Stimulated activated CD8-positive, alpha-beta memory T cell treated with anti-CD3 and anti-CD28 coated beads, Interleukin-7, amount 100 ng/mL, for 1 hour (primary cell): ENCODE measurements at regions not wholly inside any gene's neighbourhood (a gene's known extent, or its start where the extent isn't known, plus 50 kb on each side); places are given as distances from the start of the nearest gene placed in this dataset.

Experiments
- DNase-seq, 2 donors: peaks; one replicate each; pipeline ENCODE4 v3.0.0-alpha.2; 2020; ENCODE audit warnings: low read depth in 2 of 2

DNA sequence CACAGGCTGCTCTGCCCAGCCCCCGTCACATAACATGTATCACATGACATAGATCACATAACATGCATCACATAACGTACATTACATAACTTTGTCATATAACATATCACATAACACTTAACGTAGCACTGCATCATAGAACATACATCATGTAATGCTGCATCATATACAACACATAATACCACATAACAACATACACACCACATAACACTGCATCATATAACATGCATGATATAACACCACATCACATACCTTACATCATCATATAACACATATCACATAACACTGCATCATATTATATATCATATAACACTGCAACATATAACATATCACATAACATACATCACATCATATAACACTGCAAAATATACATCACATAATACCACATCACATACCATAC, 83.8 kb downstream of the AXIN2 start:
- DNase-seq = no peak

DNA sequence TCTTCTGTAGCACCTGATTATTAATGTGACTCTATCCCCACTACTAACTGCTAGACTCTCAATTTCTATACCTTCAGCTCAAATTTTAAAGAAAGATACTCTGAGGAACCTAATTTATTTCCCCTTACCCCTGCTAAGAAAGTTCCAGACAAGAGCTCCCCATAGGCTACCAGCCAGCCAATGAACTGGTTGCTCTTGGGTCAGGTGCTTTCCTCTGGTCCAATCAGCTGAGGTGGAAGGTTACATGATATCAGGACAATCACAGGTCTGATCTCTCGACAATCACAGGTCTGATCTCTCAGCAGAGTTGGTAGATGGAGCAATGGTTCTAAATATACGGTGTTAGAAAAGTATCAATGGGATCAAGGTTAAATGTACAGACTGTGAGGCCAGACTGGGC, 86.8 kb downstream of the AXIN2 start:
- no peak for DNase-seq

DNA sequence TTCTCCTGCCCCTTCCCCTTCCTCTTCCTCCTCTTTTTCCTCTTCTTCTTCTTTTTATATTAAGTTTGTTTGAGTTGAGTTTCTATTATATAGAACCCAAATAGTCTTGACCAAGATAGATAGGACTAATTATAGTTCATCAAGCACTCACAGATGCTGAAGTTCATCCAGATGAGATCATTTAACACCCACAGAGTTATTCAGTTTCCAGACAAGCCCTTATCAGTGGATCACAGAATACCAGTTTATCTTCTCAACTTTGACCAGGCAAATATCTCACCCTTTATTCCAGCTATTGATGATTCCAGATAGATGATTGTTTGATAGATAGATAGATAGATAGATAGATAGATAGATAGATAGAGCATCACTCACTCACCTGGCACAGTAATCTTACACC, 87.5 kb downstream of the AXIN2 start:
- DNase-seq = no peak

DNA sequence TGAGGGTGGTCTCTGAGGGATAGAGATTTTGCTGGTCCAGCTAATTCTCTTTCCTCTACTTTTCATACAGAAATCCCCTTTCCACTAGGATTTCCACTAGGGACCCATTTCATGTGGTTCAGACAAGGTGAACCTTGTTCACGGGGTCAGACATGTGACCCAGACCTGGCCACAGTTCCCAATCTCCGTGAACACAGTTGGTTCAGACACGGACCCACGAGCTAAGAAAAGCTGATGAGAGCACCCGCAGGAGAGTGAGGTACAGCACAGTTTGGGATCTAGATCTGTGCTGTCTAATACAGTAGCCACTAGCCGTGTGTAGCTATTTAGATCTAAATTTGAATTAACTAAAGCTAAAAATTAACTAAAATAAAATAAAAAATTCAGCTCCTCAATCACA, 88.1 kb downstream of the AXIN2 start:
- DNase-seq = no peak

DNA sequence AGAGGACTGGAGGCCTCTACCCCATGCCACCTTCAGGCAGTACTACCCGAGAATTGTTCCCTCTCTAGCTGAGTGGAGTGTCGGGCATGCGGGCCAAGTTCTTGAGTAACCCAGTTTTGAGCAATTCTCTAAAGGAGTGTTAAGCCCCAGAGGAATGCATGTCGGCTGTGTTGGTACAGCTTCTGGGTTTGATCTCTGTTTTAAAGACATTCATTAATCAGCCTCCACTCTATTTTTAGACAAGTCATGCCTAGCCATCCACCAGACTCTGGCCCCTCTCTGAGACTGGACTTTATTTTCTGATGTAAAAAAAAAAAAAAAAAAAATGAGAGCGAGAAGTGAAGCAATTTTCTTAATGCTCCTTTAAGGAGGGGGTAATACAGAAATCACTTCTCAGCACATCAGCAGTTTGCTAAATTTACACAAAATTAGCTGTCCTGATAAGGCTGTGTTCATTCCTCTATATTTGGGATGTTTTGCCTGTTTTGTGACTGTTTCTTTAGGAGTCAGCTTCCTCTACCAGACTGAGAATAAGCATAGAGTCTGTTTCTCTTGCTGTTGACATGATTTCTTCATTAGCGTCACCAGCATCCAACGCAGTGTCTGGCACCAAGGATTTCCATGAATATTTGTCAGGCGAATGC, 88.7 kb downstream of the AXIN2 start:
- DNase-seq = no peak

DNA sequence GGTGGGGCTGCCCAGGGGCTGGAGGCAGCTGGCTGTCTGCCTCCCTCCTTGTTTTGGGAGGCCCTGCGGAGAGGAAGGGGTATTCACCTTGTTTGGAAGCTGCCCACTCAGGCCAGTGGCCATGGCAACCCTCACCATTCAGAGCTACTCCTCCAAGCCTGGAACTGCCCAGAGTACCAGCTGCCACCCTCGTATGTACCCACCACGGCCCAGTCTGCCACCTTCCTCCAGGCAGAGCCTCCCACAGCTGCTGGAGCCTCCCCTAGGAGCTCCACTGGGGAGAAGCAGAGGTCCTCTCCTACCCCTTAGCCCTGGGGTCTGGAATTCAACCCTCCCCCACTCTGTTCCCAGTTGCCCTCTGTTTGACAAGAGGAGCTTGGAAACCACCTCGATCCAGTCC, 90.7 kb downstream of the AXIN2 start:
- no peak for DNase-seq

DNA sequence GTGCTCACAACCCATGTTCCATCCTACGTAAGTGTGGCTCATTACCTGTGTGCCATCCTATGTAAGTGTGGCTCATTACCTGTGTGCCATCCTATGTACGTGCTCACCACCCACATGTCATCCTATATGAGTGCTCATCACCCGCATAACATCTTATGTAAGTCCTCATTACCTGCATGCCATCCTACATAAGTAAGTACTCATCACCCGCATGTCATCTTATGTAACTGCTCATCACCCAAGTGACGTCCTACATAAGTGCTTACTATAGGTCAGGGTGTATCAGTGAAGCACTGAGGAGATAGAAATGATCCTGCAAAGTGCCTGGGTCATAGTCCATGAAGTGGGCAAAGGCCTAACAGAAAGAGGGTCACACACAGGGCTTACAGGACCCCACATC, 93.1 kb downstream of the AXIN2 start:
- no peak for DNase-seq

DNA sequence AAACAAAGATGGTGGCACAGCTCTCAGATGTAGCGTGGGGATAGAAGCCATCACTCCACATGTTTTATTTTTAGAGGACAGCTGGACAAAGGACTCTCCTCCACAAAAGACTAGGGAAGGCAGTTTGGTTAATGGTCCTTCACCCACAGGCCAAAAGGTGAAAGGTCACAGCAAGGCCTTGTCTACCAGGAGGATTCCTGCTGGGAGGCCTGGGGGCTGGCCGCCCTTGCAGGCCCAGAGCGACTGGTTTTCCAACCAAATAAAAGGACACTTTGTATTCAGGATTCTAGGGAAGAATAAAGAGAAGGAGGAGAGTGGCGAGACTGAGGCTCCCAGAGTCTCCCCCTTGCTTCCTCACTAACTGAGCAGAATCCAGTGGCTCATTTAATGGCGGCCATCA, 94.3 kb downstream of the AXIN2 start:
- no peak for DNase-seq

DNA sequence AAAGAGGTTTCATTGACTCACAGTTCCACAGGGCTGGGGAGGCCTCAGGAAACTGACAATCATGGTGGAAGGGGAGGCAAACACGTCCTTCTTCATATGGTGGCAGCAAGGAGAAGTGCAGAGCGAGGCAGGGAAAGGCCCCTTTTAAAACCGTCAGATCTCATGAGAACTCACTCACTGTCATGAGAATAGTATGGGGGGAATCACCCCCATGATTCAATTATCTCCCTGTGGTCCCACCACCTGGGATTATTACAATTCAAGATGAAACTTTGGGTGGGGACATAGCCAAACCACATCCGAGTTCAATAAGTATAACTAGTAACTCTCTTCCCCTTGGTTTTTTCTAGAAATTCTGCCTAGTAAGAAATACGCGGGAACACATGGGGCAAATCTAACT, 94.9 kb downstream of the AXIN2 start:
- no peak for DNase-seq

DNA sequence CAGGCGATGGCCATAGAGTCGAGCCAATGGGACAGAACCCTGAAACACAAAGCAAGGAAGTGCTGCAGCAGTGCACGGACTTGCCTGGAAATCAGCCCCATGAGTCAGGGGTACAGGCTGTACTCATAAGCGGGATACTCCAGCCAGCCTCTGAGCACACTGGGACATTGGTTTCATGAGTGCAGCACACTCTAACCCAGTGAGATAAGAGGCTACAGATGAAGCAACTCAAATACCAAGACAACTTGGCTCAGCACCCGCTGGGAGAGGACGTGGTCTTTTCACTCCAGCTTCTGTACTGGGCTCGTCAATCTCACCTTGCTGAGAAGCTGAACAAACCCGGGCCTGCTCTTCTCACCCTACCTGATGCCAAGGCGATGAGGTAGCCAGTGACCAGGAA, 98.2 kb downstream of the AXIN2 start:
- no peak for DNase-seq

DNA sequence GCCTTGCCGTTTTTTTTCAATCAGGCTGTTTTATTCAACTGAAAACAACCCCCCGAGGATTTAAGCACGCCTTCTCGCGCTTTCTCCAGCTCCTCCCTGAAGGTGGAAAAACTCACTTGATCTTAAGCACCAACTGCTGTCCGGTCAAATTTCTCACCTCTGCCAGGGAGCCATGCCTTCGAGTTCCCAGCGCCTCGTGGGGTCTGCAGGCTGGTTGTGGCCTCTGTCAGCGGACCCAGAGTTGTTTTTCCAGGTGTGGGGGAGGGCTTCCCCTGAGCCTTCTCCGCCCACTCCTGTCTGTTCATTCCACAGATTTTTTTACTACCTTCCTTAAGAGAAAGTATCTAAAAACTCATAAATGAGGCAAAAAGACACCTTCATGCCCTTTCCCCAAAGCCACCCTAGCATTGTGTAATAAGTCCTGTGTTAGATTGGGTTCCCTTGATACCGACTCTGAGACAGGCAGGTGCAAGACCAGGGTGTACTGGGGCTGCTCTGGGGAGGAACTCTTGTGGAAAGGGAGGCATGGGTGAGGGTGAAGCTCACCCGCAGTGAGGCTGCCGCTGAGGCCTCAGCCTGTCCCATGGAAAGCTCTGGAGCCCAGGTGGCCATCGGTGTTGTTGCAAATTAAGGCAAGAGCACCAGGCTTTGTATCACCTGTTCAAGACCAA, 101.6 kb downstream of the AXIN2 start:
- DNase-seq = no peak

DNA sequence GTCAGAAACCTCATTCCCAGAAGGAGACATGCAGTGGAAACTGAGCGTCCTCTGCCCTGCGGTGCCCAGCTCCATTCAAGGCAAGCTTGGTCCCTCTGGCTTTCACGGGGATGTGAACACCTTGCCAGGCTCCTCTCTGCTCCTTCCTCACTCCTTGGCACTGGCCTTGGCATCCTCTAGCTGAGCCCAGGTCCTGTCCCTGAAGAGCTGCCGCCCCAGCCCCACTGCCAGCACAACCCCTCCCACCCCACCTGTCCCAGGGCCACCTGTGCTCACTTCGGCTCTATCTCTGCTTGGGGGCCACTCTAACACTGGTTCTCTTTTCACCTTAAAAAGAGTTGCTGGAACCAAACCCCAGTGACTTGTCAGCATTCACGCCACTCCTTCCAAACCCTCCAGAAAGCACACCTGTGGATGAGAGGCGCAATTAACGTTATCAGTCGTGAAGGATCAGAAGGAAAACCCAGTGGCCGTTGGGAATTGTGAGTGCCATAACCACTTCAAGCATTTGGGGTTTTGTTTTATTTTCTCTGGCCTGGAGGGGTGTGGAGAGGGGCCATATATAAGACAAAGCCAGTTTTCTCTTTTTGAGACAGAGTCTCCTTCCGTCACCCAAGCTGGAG, 103.7 kb downstream of the AXIN2 start:
- no peak for DNase-seq

DNA sequence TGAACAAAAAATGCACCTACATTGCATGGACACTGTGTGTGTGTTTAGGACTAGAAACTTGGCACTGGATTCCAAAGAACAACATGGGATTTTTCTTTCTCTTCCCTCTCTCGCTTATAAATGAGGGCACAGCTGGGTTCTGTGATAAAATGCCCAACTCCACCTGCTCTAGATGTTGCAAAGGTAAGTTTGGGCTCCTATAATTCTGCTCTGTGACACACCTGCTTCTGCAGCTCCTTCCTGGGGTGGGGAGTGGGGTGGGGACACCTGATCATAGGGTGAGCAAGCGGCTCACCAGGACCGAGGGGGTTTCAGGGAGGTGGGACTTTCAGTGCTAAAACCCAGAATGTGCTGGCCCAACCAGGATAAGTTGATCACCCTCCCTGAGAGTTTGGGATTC, 104.3 kb downstream of the AXIN2 start:
- no peak for DNase-seq

DNA sequence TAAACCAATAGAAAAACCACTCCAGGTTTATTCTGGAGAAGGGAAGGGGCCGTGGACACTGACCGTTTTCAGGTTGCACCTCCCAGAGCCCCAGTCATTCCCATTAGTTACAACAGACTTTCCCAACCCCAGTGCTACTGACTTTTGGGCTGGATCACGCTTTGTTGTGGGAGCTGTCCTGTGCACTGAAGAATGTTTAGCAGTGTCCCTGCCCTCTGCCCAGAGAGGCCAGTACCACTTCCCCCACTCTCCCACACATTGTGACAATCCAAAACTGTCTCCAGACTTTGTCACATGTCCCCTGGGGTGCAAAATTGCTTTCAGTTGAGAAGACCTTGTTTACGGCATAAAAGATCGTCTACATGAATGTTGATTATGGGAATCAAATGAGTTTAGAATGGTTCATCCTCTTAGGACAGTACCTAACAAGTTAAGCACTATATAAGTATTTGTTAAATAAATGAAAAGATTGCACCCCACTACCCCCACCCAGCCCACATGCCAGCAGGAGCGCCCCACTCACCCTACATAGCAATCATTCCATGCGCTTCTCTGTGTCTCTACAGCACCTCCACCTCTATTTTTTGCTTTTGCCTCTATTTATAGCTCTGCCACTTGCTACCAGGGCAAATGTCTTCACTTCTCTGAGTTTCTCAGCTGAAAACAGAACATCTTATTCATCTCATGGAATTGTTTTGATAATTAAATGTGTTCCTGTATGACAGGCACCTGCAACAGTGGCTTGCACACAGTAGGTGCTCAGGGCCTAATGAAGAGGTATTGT, 104.9 kb downstream of the AXIN2 start:
- DNase-seq = no peak

DNA sequence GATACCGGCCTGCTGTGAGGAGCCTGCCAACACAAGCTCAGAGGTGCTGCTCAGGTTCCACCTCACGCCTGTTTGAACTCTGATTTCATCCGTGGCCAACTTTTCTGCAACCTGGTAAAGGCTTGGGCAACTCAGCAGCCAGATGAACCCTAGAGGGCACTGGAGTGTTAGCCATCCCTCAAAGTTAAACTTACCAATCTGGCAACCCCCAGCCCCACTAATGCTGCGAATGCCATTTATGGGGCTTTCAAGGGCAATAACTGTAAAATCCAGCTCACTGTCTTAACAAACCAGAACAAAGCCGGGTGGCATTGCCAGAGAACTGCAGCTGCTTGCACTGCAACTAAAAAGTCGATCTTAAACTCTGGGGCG, 105.5 kb downstream of the AXIN2 start:
- no peak for DNase-seq

DNA sequence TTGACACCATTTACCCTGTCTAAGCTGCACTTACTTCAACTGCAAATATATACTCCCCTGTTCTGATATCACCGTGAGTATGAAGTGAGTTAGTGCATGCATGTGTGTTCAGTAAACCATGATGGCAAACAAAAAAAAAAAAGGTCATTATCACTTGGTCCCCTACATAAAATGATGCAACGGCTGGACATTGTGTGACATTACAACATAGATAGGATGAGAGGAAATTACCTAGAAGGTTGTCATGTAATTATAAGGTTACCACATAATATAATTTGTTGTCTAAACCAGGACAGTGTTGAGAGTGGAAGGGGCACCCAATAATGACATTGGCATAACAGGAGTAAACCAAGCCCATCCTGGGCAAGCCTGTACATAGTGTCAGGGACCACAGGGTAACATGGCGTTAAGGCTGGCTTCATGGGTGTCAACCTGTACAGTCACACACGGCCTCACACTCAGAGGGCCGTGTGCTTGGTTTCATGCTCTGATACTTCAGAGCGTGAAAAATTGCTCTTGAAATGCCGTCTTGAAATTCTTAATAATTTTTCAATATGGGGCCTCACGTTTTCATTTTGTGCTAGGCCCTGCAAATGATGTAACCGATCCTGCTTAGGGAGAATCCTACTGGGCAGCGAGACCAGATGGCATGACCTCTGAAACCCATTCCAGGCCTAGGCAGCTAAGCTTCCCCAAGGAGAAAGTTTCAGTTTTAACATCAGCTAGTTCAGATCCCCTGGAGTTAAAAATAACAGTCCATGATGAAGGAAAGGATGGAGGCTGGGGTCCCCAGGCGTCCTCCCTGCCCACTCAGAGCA, 106.1 kb downstream of the AXIN2 start:
- DNase-seq = no peak

DNA sequence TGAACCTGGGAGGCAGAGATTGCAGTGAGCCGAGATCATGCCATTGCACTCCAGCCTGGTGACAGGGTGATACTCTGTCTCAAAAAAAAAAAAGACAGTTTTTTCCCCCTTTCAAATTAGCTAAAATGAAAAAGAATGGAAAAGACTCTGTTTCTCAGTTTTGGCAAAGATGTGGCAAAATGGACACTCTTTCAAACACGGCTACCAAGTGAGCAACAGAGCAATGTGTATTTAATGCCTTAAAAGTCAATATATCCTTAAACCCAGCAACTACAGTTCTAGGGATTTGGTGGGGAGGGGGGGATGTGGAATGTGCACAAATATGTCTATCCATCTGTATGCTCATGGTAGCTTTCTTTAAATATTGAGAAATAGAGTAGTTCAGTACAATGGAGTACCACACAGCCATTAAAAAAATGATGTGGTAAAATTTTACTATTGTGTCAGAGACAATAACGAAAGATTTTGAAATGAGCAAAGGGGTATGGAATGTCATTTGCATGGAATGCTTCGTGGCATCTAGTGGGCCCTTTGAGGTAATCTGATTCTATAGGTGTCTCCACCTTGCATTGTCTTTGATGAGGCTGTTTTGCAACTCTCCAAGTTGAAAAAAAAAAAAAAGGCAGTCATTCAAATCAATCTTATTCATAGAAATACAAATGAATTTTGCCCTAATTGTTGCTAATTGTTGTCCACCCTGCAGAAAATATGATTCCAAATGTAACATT, 108.1 kb downstream of the AXIN2 start:
- DNase-seq = no peak

DNA sequence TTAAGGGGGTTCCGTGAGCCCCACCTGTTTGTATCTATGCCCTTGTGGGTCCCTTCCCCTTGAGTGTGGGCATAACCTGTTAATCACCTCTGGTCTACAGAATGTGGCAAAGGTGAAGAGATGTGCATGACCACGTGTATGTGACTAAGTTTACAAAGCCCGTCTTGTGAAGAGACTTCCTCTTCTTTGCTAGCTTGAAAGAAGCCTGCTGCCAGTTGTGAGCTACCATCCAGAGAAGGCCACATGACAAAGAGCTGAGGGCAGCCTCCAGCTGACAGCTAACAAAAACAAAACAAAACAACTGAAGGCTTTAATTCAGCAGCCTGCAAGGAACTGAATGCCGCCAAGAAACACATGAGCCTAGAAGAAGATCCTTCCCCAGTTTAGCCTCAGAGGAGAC, 112.0 kb downstream of the AXIN2 start:
- no peak for DNase-seq

DNA sequence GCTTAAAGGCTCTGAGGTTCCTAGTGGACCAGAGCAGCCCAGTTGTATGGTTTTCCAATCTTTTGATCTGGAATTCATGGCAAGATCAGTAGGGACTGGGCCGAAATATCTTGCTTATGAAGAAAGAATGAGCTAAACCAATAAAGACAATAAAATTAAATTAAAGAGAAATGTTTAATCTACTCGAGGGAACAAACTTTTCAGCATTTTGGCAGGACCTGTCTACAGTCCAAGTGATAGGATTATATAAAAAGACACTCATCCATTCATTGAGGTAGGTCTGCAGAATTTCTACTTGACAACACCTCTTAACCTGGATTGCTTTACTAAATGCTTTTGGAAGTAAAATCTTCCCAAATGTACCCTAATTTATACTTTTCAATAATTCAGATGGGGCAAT, 113.6 kb downstream of the AXIN2 start:
- no peak for DNase-seq

DNA sequence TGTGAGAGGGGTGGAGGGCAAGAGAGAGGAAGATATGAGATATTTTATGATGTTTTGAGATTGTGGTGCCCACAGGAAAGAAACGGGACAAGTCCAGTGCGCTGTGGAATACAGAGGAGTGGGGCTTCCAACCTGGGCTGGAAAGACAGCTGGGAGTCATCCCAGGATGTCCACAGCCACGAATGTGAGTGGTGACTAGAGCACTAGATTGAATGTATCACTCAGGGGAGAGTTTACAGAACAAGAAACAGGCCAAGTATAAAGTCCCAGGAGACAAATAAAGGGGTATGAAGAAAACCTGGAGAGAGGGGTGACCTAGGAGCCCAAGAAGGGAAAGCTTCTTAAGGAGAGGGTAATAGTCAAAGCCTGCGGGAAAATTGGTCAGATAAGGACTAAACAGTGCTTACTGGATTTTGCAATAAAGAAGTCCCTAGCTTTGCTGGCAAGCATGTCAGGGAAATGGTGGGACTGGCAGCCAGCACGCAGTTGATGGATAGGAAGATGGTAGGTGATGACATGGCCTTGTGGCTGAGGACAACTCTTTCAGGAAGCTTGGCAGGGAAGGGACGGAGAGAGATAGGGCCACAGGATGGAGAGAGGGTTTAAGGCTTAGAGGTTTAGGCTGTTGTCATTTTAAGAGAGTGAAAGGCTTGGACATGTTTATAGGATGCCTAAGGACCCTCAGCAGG, 114.5 kb downstream of the AXIN2 start:
- no peak for DNase-seq

DNA sequence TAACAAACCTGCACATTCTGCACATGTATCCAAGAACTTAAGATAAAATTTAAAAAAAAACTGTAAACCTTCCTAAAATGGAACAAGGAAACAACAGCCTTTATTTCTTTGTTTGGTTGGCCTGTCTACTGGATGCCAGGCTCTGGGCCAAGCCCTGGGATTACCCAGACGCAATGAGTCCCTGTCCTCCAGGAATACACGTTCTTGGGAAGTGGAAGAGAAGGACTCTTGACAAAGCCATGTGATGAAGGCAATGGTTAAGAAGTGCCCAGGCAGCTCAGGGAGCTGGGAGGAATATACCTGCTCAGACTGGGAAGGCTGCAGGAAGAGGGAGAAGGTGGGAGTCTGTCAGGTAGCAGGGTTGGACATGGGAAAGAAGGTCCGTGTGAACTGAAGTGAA, 115.4 kb downstream of the AXIN2 start:
- DNase-seq = no peak
